ENCODE measurements at regions not wholly inside any gene's neighbourhood (a gene's known extent, or its start where the extent isn't known, plus 50 kb on each side); places are given as distances from the start of the nearest gene placed in this dataset.
A peak's percentile ranks its signal among the peaks of the same experiment; 100 is the strongest.
"Not testable (repeated sequence)": the region's sequence is repeated elsewhere in the genome, so short reads cannot be mapped to it uniquely, and the experiment has no call there.

- H3K4me3 ChIP-seq (ENCODE audit: insufficient read depth, low read depth, low read length), result no peak overlapping the region
- no peak for DNase-seq
- no peaks in the 10 kb centered on the region for H3K27me3 ChIP-seq (ENCODE audit: control insufficient read depth, insufficient read depth, low read length)
- H3K36me3 ChIP-seq (replicated peaks; ENCODE audit: control insufficient read depth, insufficient read depth, low read length), result no peaks in the 10 kb centered on the region
These were observed 528.9 kb downstream of the TMX3 start for GRCh38 chr18:68186039-68186438.

- no peak for DNase-seq
- H3K4me3 ChIP-seq (ENCODE audit: insufficient read depth, low read depth, low read length), result no peak overlapping the region
- H3K27me3 ChIP-seq (ENCODE audit: control insufficient read depth, insufficient read depth, low read length), result no peaks in the 10 kb centered on the region
These were observed 533.0 kb downstream of the TMX3 start for GRCh38 chr18:68181956-68182355.

GRCh38 chr18:68179811-68180210 lies 535.1 kb downstream of the TMX3 start:
- DNase-seq, result no peak
- Histone ChIP-seq H3K27me3 (ENCODE audit: control insufficient read depth, insufficient read depth, low read length) (no peaks in the 10 kb centered on the region), H3K4me3 (ENCODE audit: insufficient read depth, low read depth, low read length) (no peak overlapping the region), H3K36me3 (replicated peaks; ENCODE audit: control insufficient read depth, insufficient read depth, low read length) (no peaks in the 10 kb centered on the region)

More at GRCh38 chr18:68181956-68182355, 533.0 kb downstream of the TMX3 start:
- H3K36me3 ChIP-seq (replicated peaks; ENCODE audit: control insufficient read depth, insufficient read depth, low read length), result no peaks in the 10 kb centered on the region

- H3K27me3 ChIP-seq (ENCODE audit: control insufficient read depth, insufficient read depth, low read length), result no peaks in the 10 kb centered on the region
- DNase-seq, result no peak
- H3K4me3 ChIP-seq (ENCODE audit: insufficient read depth, low read depth, low read length), result no peak overlapping the region
- no peaks in the 10 kb centered on the region for H3K36me3 ChIP-seq (replicated peaks; ENCODE audit: control insufficient read depth, insufficient read depth, low read length)
These were observed 536.0 kb downstream of the TMX3 start for GRCh38 chr18:68178921-68179320.

- Histone ChIP-seq H3K4me3 (ENCODE audit: insufficient read depth, low read depth, low read length) (no peak overlapping the region), H3K27me3 (ENCODE audit: control insufficient read depth, insufficient read depth, low read length) (no peaks in the 10 kb centered on the region), H3K36me3 (replicated peaks; ENCODE audit: control insufficient read depth, insufficient read depth, low read length) (no peaks in the 10 kb centered on the region)
- no peak for DNase-seq
These were observed 536.9 kb downstream of the TMX3 start for GRCh38 chr18:68177807-68178702.

GRCh38 chr18:68176901-68177300 lies 538.0 kb downstream of the TMX3 start:
- Histone ChIP-seq H3K4me3 (ENCODE audit: insufficient read depth, low read depth, low read length) (no peak overlapping the region), H3K36me3 (replicated peaks; ENCODE audit: control insufficient read depth, insufficient read depth, low read length) (no peaks in the 10 kb centered on the region), H3K27me3 (ENCODE audit: control insufficient read depth, insufficient read depth, low read length) (no peaks in the 10 kb centered on the region)
- DNase-seq, result no peak

GRCh38 chr18:68172842-68173549 lies 541.9 kb downstream of the TMX3 start:
- DNase-seq, result peak; percentile 5
- H3K36me3 ChIP-seq (replicated peaks; ENCODE audit: control insufficient read depth, insufficient read depth, low read length), result no peaks in the 10 kb centered on the region
- H3K27me3 ChIP-seq (ENCODE audit: control insufficient read depth, insufficient read depth, low read length), result no peaks in the 10 kb centered on the region
- H3K4me3 ChIP-seq (ENCODE audit: insufficient read depth, low read depth, low read length), result no peak overlapping the region

GRCh38 chr18:68164909-68165308 lies 550.0 kb downstream of the TMX3 start:
- no peaks in the 10 kb centered on the region for H3K36me3 ChIP-seq (replicated peaks; ENCODE audit: control insufficient read depth, insufficient read depth, low read length)
- no peaks in the 10 kb centered on the region for H3K27me3 ChIP-seq (ENCODE audit: control insufficient read depth, insufficient read depth, low read length)
- H3K4me3 ChIP-seq (ENCODE audit: insufficient read depth, low read depth, low read length), result no peak overlapping the region
- DNase-seq, result peak; percentile 0

- not testable (repeated sequence) for H3K4me3 ChIP-seq (ENCODE audit: insufficient read depth, low read depth, low read length); H3K27me3 ChIP-seq (ENCODE audit: control insufficient read depth, insufficient read depth, low read length); H3K36me3 ChIP-seq (replicated peaks; ENCODE audit: control insufficient read depth, insufficient read depth, low read length); DNase-seq
These were observed 561.1 kb downstream of the TMX3 start for GRCh38 chr18:68153821-68154220.

GRCh38 chr18:68152770-68153169 lies 562.1 kb downstream of the TMX3 start:
- Histone ChIP-seq H3K27me3 (ENCODE audit: control insufficient read depth, insufficient read depth, low read length) (no peaks in the 10 kb centered on the region), H3K4me3 (ENCODE audit: insufficient read depth, low read depth, low read length) (no peak overlapping the region), H3K36me3 (replicated peaks; ENCODE audit: control insufficient read depth, insufficient read depth, low read length) (no peaks in the 10 kb centered on the region)
- DNase-seq, result peak; percentile 1

GRCh38 chr18:68150961-68151360 lies 563.9 kb downstream of the TMX3 start:
- Histone ChIP-seq H3K4me3 (ENCODE audit: insufficient read depth, low read depth, low read length) (no peak overlapping the region), H3K36me3 (replicated peaks; ENCODE audit: control insufficient read depth, insufficient read depth, low read length) (no peaks in the 10 kb centered on the region), H3K27me3 (ENCODE audit: control insufficient read depth, insufficient read depth, low read length) (no peaks in the 10 kb centered on the region)
- DNase-seq, result no peak

- H3K27me3 ChIP-seq (ENCODE audit: control insufficient read depth, insufficient read depth, low read length), result no peaks in the 10 kb centered on the region
- DNase-seq, result no peak
- H3K4me3 ChIP-seq (ENCODE audit: insufficient read depth, low read depth, low read length), result no peak overlapping the region
- no peaks in the 10 kb centered on the region for H3K36me3 ChIP-seq (replicated peaks; ENCODE audit: control insufficient read depth, insufficient read depth, low read length)
These were observed 566.0 kb downstream of the TMX3 start for GRCh38 chr18:68148863-68149262.

GRCh38 chr18:68147728-68148127 lies 567.2 kb downstream of the TMX3 start:
- Histone ChIP-seq H3K36me3 (replicated peaks; ENCODE audit: control insufficient read depth, insufficient read depth, low read length) (no peaks in the 10 kb centered on the region), H3K27me3 (ENCODE audit: control insufficient read depth, insufficient read depth, low read length) (no peaks in the 10 kb centered on the region)

GRCh38 chr18:68121826-68122225 lies 593.1 kb downstream of the TMX3 start:
- no peak for DNase-seq
- Histone ChIP-seq H3K36me3 (replicated peaks; ENCODE audit: control insufficient read depth, insufficient read depth, low read length) (no peaks in the 10 kb centered on the region), H3K27me3 (ENCODE audit: control insufficient read depth, insufficient read depth, low read length) (no peaks in the 10 kb centered on the region), H3K4me3 (ENCODE audit: insufficient read depth, low read depth, low read length) (no peak overlapping the region)

More at GRCh38 chr18:68147728-68148127, 567.2 kb downstream of the TMX3 start:
- no peak for DNase-seq
- no peak overlapping the region for H3K4me3 ChIP-seq (ENCODE audit: insufficient read depth, low read depth, low read length)

- no peaks in the 10 kb centered on the region for H3K36me3 ChIP-seq (replicated peaks; ENCODE audit: control insufficient read depth, insufficient read depth, low read length)
- H3K4me3 ChIP-seq (ENCODE audit: insufficient read depth, low read depth, low read length), result no peak overlapping the region
- H3K27me3 ChIP-seq (ENCODE audit: control insufficient read depth, insufficient read depth, low read length), result no peaks in the 10 kb centered on the region
- peak; percentile 7 for DNase-seq
These were observed 593.6 kb downstream of the TMX3 start for GRCh38 chr18:68121308-68121707.
